Cardiac muscle cell (in vitro differentiated cells and primary cell): ENCODE measurements at regions not wholly inside any gene's neighbourhood (a gene's known extent, or its start where the extent isn't known, plus 50 kb on each side); places are given as distances from the start of the nearest gene placed in this dataset.
A peak's percentile ranks its signal among the peaks of the same experiment; 100 is the strongest.

Experiments used
- DNase-seq, 2 donors: peaks; one replicate each; pipeline versions ENCODE4 v3.0.0 to v3.0.0-alpha.2; 2010 to 2017; ENCODE audit warnings: low read depth in 1 of 2, low spot score in 1 of 2
- H3K27ac ChIP-seq: fragments of 200-600 bp; sonication (generic); 2 replicates; pipeline ENCODE4 v1.5.1; 2016
- H3K27me3 ChIP-seq: fragments of 200-600 bp; sonication (generic); 2 replicates; pipeline ENCODE4 v1.6.0; 2016; ENCODE audit warnings: control low read depth
- H3K36me3 ChIP-seq: fragments of 200-600 bp; sonication (generic); 2 replicates; pipeline ENCODE4 v1.5.1; 2016; ENCODE audit warnings: control low read depth
- H3K4me1 ChIP-seq: fragments of 200-600 bp; sonication (generic); 2 replicates; pipeline ENCODE4 v1.8.1; 2017; ENCODE audit warnings: low read depth, mild to moderate bottlenecking, mixed run types
- H3K4me3 ChIP-seq: fragments of 200-600 bp; sonication (generic); 2 replicates; pipeline ENCODE4 v1.5.1; 2016; ENCODE audit warnings: mild to moderate bottlenecking
- H3K9me3 ChIP-seq: fragments of 200-600 bp; sonication (generic); 2 replicates; pipeline ENCODE4 v1.5.1; 2017; ENCODE audit warnings: low read depth, mild to moderate bottlenecking, control low read depth
- CTCF ChIP-seq: IDR thresholded peaks from 2 replicates; pipeline ENCODE4 v1.5.1; 2012; ENCODE audit warnings: low read depth, mild to moderate bottlenecking, low read length

GRCh38 chr6:105514306-105514705 is 111.4 kb upstream of the PREP start:
- no peak for DNase-seq
- Histone ChIP-seq H3K9me3 (no peaks in the 10 kb centered on the region), H3K4me1 (no peaks in the 10 kb centered on the region), H3K36me3 (no peaks in the 10 kb centered on the region), H3K27me3 (peaks cover 3% of the 10 kb centered on the region), H3K27ac (no peak overlapping the region), H3K4me3 (no peak overlapping the region)
- no peak for TF ChIP-seq CTCF

- TF ChIP-seq CTCF = no peak
- H3K27ac ChIP-seq = no peak overlapping the region
- H3K4me3 ChIP-seq = no peak overlapping the region
- no peaks in the 10 kb centered on the region for H3K4me1 ChIP-seq
- H3K36me3 ChIP-seq = no peaks in the 10 kb centered on the region
- DNase-seq = no peak
- H3K9me3 ChIP-seq = no peaks in the 10 kb centered on the region
- H3K27me3 ChIP-seq = peaks cover 3% of the 10 kb centered on the region
Observed at GRCh38 chr6:105511639-105512038, 108.8 kb upstream of the PREP start.

GRCh38 chr6:105510746-105511145 is 107.9 kb upstream of the PREP start:
- H3K4me3 ChIP-seq = no peak overlapping the region
- no peaks in the 10 kb centered on the region for H3K9me3 ChIP-seq
- DNase-seq = peak in 1 of 2 donors; percentile 11
- no peak for TF ChIP-seq CTCF
- H3K27ac ChIP-seq = no peak overlapping the region
- peaks cover 3% of the 10 kb centered on the region for H3K27me3 ChIP-seq
- H3K4me1 ChIP-seq = no peaks in the 10 kb centered on the region
- H3K36me3 ChIP-seq = no peaks in the 10 kb centered on the region

GRCh38 chr6:105509506-105510331 is 106.8 kb upstream of the PREP start:
- DNase-seq = peak; percentile 9 to 43
- Histone ChIP-seq H3K27me3 (peaks cover 3% of the 10 kb centered on the region), H3K9me3 (no peaks in the 10 kb centered on the region), H3K27ac (no peak overlapping the region), H3K36me3 (no peaks in the 10 kb centered on the region), H3K4me3 (no peak overlapping the region), H3K4me1 (no peaks in the 10 kb centered on the region)
- peak; percentile 28 for TF ChIP-seq CTCF

- Histone ChIP-seq H3K27ac (no peak overlapping the region), H3K4me1 (no peaks in the 10 kb centered on the region), H3K27me3 (peaks cover 2% of the 10 kb centered on the region), H3K4me3 (no peak overlapping the region), H3K36me3 (no peaks in the 10 kb centered on the region), H3K9me3 (no peaks in the 10 kb centered on the region)
- TF ChIP-seq CTCF = no peak
- no peak for DNase-seq
Observed at GRCh38 chr6:105507811-105508210, 104.9 kb upstream of the PREP start.
